ENCODE measurements at regions not wholly inside any gene's neighbourhood (a gene's known extent, or its start where the extent isn't known, plus 50 kb on each side); places are given as distances from the start of the nearest gene placed in this dataset.

DNA sequence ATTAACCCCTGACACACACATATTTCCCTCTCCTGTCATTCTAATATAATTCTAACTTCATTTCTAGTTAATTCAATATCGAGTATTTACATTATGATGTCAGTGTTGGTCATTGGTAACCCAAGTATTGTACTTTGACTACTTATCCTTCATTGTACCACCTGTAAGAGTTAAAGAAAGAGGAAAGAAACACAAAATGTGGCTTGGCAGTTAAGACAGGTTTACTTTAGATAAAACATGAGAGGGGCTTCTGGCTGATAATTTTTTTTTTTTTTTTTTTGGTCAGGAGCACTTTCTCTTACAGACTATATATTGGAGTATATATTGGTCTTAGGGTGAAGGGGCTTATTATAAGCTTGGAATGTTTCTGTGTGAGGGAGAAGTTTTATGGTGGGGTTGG is 57.0 kb upstream of the ACYP2 start:
- no peaks in the 10 kb centered on the region for H3K9me3 ChIP-seq (replicated peaks in 1 of 2; ENCODE audit: control insufficient read depth in 1 of 2, insufficient read depth in 1 of 2, low read length in 2 of 2)
- no peaks in the 10 kb centered on the region for H3K79me2 ChIP-seq (ENCODE audit: insufficient read depth, low read length)
- H3K9ac ChIP-seq (ENCODE audit: insufficient read depth, low read length, poor library complexity, severe bottlenecking) = no peak overlapping the region
- H3K4me1 ChIP-seq (ENCODE audit: control insufficient read depth in 1 of 2, insufficient read depth in 2 of 2, low read length in 2 of 2) = no peaks in the 10 kb centered on the region
- no peak for TF ChIP-seq CTCF (IDR thresholded peaks at IDR 0.05)
- DNase-seq = no peak
- no peaks in the 10 kb centered on the region for H3K36me3 ChIP-seq (replicated peaks in 1 of 2; ENCODE audit: control insufficient read depth in 1 of 2, insufficient read depth in 2 of 2, low read length in 2 of 2)
- H3K4me2 ChIP-seq (replicated peaks; ENCODE audit: extremely low read depth, low read length, poor library complexity, severe bottlenecking) = no peak overlapping the region
- Mint-ChIP-seq H3K4me1 (no peaks in the 10 kb centered on the region), H3K36me3 (no peaks in the 10 kb centered on the region), H3K9me3 (peaks cover 0 to 18% (median 5%) of the 10 kb centered on the region in 7 donors), H3K4me3 (no peak overlapping the region), H3K27me3 (ENCODE audit: low read depth in 3 of 3) (peaks cover 0 to 3% (median 0%) of the 10 kb centered on the region in 3 donors), H3K27ac (no peak overlapping the region)
- WGBS (ENCODE audit: insufficient coverage) = no CpG with 5 or more reads among the region's 1 CpG
- H2AFZ ChIP-seq (ENCODE audit: insufficient read depth, low read depth, low read length, poor library complexity, severe bottlenecking) = no peak overlapping the region
- no peaks in the 10 kb centered on the region for H3K27me3 ChIP-seq (ENCODE audit: control insufficient read depth in 2 of 2, insufficient read depth in 2 of 2, low read length in 2 of 2)
- H3K4me3 ChIP-seq (replicated peaks in 1 of 3; ENCODE audit: low read depth in 2 of 3, low read length in 3 of 3) = no peak overlapping the region
- intact Hi-C loops (cut with micrococcal nuclease) = no loop called here
- no peaks in the 10 kb centered on the region for H4K20me1 ChIP-seq (ENCODE audit: insufficient read depth, low read length)
- H3K27ac ChIP-seq (ENCODE audit: low read depth in 1 of 2, low read length in 2 of 2) = no peak overlapping the region

DNA sequence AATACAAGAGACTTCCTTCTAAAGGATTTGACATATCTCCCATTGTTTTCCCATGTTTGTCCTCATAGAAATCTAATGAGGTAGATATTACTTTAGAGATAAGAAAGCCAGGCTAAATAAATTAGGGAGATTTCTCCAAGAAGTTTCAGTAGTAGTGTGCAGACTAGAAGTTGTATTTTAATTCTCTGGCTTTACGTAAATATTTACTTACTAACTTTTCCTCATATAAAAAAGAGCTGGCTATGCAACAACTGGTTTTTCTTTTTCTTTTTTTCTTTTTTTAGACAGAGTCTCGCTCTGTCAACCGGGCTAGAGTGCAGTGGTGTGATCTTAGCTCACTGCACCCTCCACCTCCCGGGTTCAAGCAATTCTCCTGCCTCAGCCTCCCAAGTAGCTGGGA is 60.6 kb upstream of the ACYP2 start:
- intact Hi-C loops (cut with micrococcal nuclease) = no loop called here
- H3K36me3 Mint-ChIP-seq = no peaks in the 10 kb centered on the region
- no peaks in the 10 kb centered on the region for H3K36me3 ChIP-seq (replicated peaks in 1 of 2; ENCODE audit: control insufficient read depth in 1 of 2, insufficient read depth in 2 of 2, low read length in 2 of 2)
- no peak for DNase-seq
- TF ChIP-seq CTCF (IDR thresholded peaks at IDR 0.05) = no peak
- peaks cover 0 to 13% (median 5%) of the 10 kb centered on the region in 7 donors for H3K9me3 Mint-ChIP-seq
- H3K4me1 Mint-ChIP-seq = no peaks in the 10 kb centered on the region
- H3K27me3 ChIP-seq (ENCODE audit: control insufficient read depth in 2 of 2, insufficient read depth in 2 of 2, low read length in 2 of 2) = no peaks in the 10 kb centered on the region
- no CpG with 5 or more reads among the region's 4 CpGs for WGBS (ENCODE audit: insufficient coverage)
- no peak overlapping the region for H3K4me3 Mint-ChIP-seq
- H3K4me2 ChIP-seq (replicated peaks; ENCODE audit: extremely low read depth, low read length, poor library complexity, severe bottlenecking) = no peak overlapping the region
- no peak overlapping the region for H3K4me3 ChIP-seq (replicated peaks in 1 of 3; ENCODE audit: low read depth in 2 of 3, low read length in 3 of 3)
- no peaks in the 10 kb centered on the region for H4K20me1 ChIP-seq (ENCODE audit: insufficient read depth, low read length)
- H3K27ac Mint-ChIP-seq = no peak overlapping the region
- no peaks in the 10 kb centered on the region for H3K4me1 ChIP-seq (ENCODE audit: control insufficient read depth in 1 of 2, insufficient read depth in 2 of 2, low read length in 2 of 2)
- H3K27ac ChIP-seq (ENCODE audit: low read depth in 1 of 2, low read length in 2 of 2) = no peak overlapping the region
- no peaks in the 10 kb centered on the region for H3K9me3 ChIP-seq (replicated peaks in 1 of 2; ENCODE audit: control insufficient read depth in 1 of 2, insufficient read depth in 1 of 2, low read length in 2 of 2)
- H2AFZ ChIP-seq (ENCODE audit: insufficient read depth, low read depth, low read length, poor library complexity, severe bottlenecking) = no peak overlapping the region
- peaks cover 0 to 3% (median 0%) of the 10 kb centered on the region in 3 donors for H3K27me3 Mint-ChIP-seq (ENCODE audit: low read depth in 3 of 3)
- H3K79me2 ChIP-seq (ENCODE audit: insufficient read depth, low read length) = no peaks in the 10 kb centered on the region
- H3K9ac ChIP-seq (ENCODE audit: insufficient read depth, low read length, poor library complexity, severe bottlenecking) = no peak overlapping the region

All from CD14-positive monocyte (primary cell).